Testis (tissue), 2 donors: ENCODE measurements at regions not wholly inside any gene's neighbourhood (a gene's known extent, or its start where the extent isn't known, plus 50 kb on each side); places are given as distances from the start of the nearest gene placed in this dataset.

Experiments
- DNase-seq: peaks from one replicate; pipeline ENCODE4 v3.0.0-alpha.2; 2019
- H3K27ac ChIP-seq, 2 donors: fragments of 200-600 bp; sonication (generic); one replicate each; pipeline ENCODE4 v1.5.1; 2019
- H3K27me3 ChIP-seq: fragments of 200-600 bp; sonication (generic); one replicate; pipeline ENCODE4 v1.5.1; 2019
- H3K36me3 ChIP-seq: fragments of 200-600 bp; sonication (generic); one replicate; pipeline ENCODE4 v1.5.1; 2017; ENCODE audit warnings: low read depth; ENCODE audit errors: missing control alignments
- H3K4me1 ChIP-seq: fragments of 200-600 bp; sonication (generic); one replicate; pipeline ENCODE4 v1.5.1; 2019
- H3K4me3 ChIP-seq, 2 donors: fragments of 200-600 bp; sonication (generic); one replicate each; pipeline ENCODE4 v1.5.1; 2017 to 2019
- H3K9me3 ChIP-seq: fragments of 200-600 bp; sonication (generic); one replicate; pipeline ENCODE4 v1.5.1; 2017
- CTCF ChIP-seq, 3 experiments: fragments of 450-650 bp in 2 of 3; fragments of 200-600 bp in 1 of 3; sonication (generic) in 1 of 3; IDR thresholded peaks; one replicate each; pipeline ENCODE4 v1.5.1; 2016 to 2019; ENCODE audit warnings: antibody characterized with exemption in 3 of 3, mild to moderate bottlenecking in 2 of 3, moderate library complexity in 1 of 3
- POLR2A ChIP-seq: fragments of 450-650 bp; IDR thresholded peaks from one replicate; pipeline ENCODE4 v1.6.1; 2017; ENCODE audit warnings: antibody characterized with exemption, mild to moderate bottlenecking, moderate library complexity
- WGBS, 2 donors: methylation state at CpG; one replicate each; pipeline ENCODE4 v1.1.5; 2018; 5-methylcytosine and 5-hydroxymethylcytosine counted together
- intact Hi-C: fragments of 100-400 bp; cut with DNase I; formaldehyde crosslinking; loops from one replicate; pipeline ENCODE4 v1.15.1; 2023; ENCODE audit warnings: low total_unique reads

- intact Hi-C loops: no loop called here
- Histone ChIP-seq H3K4me1 (no peaks in the 10 kb centered on the region), H3K27ac (no peak overlapping the region), H3K9me3 (no peaks in the 10 kb centered on the region), H3K36me3 (no peaks in the 10 kb centered on the region), H3K27me3 (no peaks in the 10 kb centered on the region), H3K4me3 (no peak overlapping the region)
- TF ChIP-seq CTCF (IDR thresholded peaks at IDR 0.05) (no peak), POLR2A (no peak)
- WGBS, 2 donors: 96 to 100% methylated on average over 1 of the region's 1 CpG
- DNase-seq: no peak
Observed at GRCh38 chr18:29351171-29351570, 1174.2 kb upstream of the CDH2 start.

GRCh38 chr18:29328932-29329331 lies 1152.0 kb upstream of the CDH2 start:
- no peaks in the 10 kb centered on the region for H3K36me3 ChIP-seq
- H3K27ac ChIP-seq: no peak overlapping the region
- WGBS, 2 donors: 76 to 82% methylated on average over 2 of the region's 2 CpGs
- TF ChIP-seq CTCF (IDR thresholded peaks at IDR 0.05): no peak
- no peak for TF ChIP-seq POLR2A
- no peaks in the 10 kb centered on the region for H3K27me3 ChIP-seq
- intact Hi-C loops: no loop called here
- H3K4me3 ChIP-seq: no peak overlapping the region
- no peaks in the 10 kb centered on the region for H3K9me3 ChIP-seq
- no peak for DNase-seq
- no peaks in the 10 kb centered on the region for H3K4me1 ChIP-seq

- no peaks in the 10 kb centered on the region for H3K9me3 ChIP-seq
- no peak for TF ChIP-seq CTCF (IDR thresholded peaks at IDR 0.05)
- TF ChIP-seq POLR2A: no peak
- no peaks in the 10 kb centered on the region for H3K36me3 ChIP-seq
- H3K4me1 ChIP-seq: no peaks in the 10 kb centered on the region
- no peak overlapping the region for H3K4me3 ChIP-seq
- intact Hi-C loops: no loop called here
- WGBS, 2 donors: 74 to 89% methylated on average over 2 of the region's 2 CpGs
- no peaks in the 10 kb centered on the region for H3K27me3 ChIP-seq
- DNase-seq: no peak
- H3K27ac ChIP-seq: no peak overlapping the region
Observed at GRCh38 chr18:29326214-29326613, 1149.3 kb upstream of the CDH2 start.

GRCh38 chr18:29321561-29321960 lies 1144.6 kb upstream of the CDH2 start:
- no peak overlapping the region for H3K4me3 ChIP-seq
- TF ChIP-seq POLR2A: no peak
- no peak for TF ChIP-seq CTCF (IDR thresholded peaks at IDR 0.05)
- intact Hi-C loops: no loop called here
- 91 to 96% methylated on average over 1 of the region's 1 CpG for WGBS, 2 donors
- no peak overlapping the region for H3K27ac ChIP-seq
- H3K36me3 ChIP-seq: no peaks in the 10 kb centered on the region
- no peak for DNase-seq
- H3K9me3 ChIP-seq: no peaks in the 10 kb centered on the region
- H3K4me1 ChIP-seq: no peaks in the 10 kb centered on the region
- H3K27me3 ChIP-seq: no peaks in the 10 kb centered on the region

GRCh38 chr18:29313312-29313711 lies 1136.4 kb upstream of the CDH2 start:
- Histone ChIP-seq H3K27ac (no peak overlapping the region), H3K4me3 (no peak overlapping the region), H3K9me3 (no peaks in the 10 kb centered on the region), H3K36me3 (no peaks in the 10 kb centered on the region), H3K4me1 (no peaks in the 10 kb centered on the region), H3K27me3 (no peaks in the 10 kb centered on the region)
- TF ChIP-seq CTCF (IDR thresholded peaks at IDR 0.05): no peak
- TF ChIP-seq POLR2A: no peak
- intact Hi-C loops: no loop called here
- WGBS, 2 donors: 88 to 96% methylated on average over 1 of the region's 1 CpG
- no peak for DNase-seq
